KMS-11 (cell line): ENCODE measurements at regions not wholly inside any gene's neighbourhood (a gene's known extent, or its start where the extent isn't known, plus 50 kb on each side); places are given as distances from the start of the nearest gene placed in this dataset.

Experiments
- H2AFZ ChIP-seq: fragments of 200-600 bp; sonication (generic); 2 replicates; pipeline ENCODE4 v1.6.1; 2016; ENCODE audit warnings: antibody characterized with exemption, mixed run types, low read depth
- H3K27ac ChIP-seq: fragments of 200-600 bp; sonication (generic); 2 replicates; pipeline ENCODE4 v1.6.1; 2016; ENCODE audit warnings: mild to moderate bottlenecking, mixed run types
- H3K27me3 ChIP-seq: fragments of 200-600 bp; sonication (generic); 2 replicates; pipeline ENCODE4 v1.6.1; 2017; ENCODE audit warnings: mild to moderate bottlenecking, low read depth, mixed run types, moderate library complexity; ENCODE audit not compliant: insufficient read depth
- H3K36me3 ChIP-seq: fragments of 200-600 bp; sonication (generic); 2 replicates; pipeline ENCODE4 v1.6.1; 2017; ENCODE audit warnings: mild to moderate bottlenecking, mixed run types; ENCODE audit not compliant: insufficient read depth
- H3K4me1 ChIP-seq: fragments of 200-600 bp; sonication (generic); 2 replicates; pipeline ENCODE4 v1.6.1; 2016; ENCODE audit warnings: mild to moderate bottlenecking, low read depth, mixed run types; ENCODE audit not compliant: poor library complexity, severe bottlenecking
- H3K4me2 ChIP-seq: fragments of 200-600 bp; sonication (generic); 2 replicates; pipeline ENCODE4 v1.7.0; 2016; ENCODE audit warnings: mild to moderate bottlenecking, mixed run types
- H3K4me3 ChIP-seq: fragments of 200-600 bp; sonication (generic); IDR thresholded peaks from 2 replicates; pipeline ENCODE4 v1.6.1; 2017; ENCODE audit warnings: low read depth, low read length, mixed read lengths; ENCODE audit not compliant: insufficient read depth
- H3K79me2 ChIP-seq: fragments of 200-600 bp; sonication (generic); 2 replicates; pipeline ENCODE4 v1.6.1; 2016; ENCODE audit warnings: low read depth, mixed run types; ENCODE audit not compliant: insufficient read depth
- H3K9ac ChIP-seq: fragments of 200-600 bp; sonication (generic); 2 replicates; pipeline ENCODE4 v1.6.1; 2016; ENCODE audit warnings: mild to moderate bottlenecking, mixed run types
- H4K20me1 ChIP-seq: fragments of 200-600 bp; sonication (generic); 2 replicates; pipeline ENCODE4 v1.6.1; 2016; ENCODE audit warnings: mild to moderate bottlenecking, mixed run types; ENCODE audit not compliant: insufficient read depth
- CTCF ChIP-seq: fragments of 200-600 bp; sonication (generic); conservative IDR thresholded peaks from 2 replicates; pipeline ENCODE4 v1.6.1; 2017; ENCODE audit warnings: low read depth, mild to moderate bottlenecking, antibody characterized with exemption, low read length, moderate library complexity, mixed read lengths

- no peak overlapping the region for H3K4me3 ChIP-seq
- H3K4me1 ChIP-seq: no peaks in the 10 kb centered on the region
- no peak for TF ChIP-seq CTCF
Observed at GRCh38 chr7:124553502-124553901, 212.1 kb downstream of the GPR37 start.

GRCh38 chr7:124552217-124552616 is 213.4 kb downstream of the GPR37 start:
- no peak overlapping the region for H3K4me2 ChIP-seq
- no peaks in the 10 kb centered on the region for H3K79me2 ChIP-seq
- no peaks in the 10 kb centered on the region for H4K20me1 ChIP-seq
- H3K27me3 ChIP-seq: no peaks in the 10 kb centered on the region
- no peak overlapping the region for H3K9ac ChIP-seq
- no peaks in the 10 kb centered on the region for H3K4me1 ChIP-seq
- no peak overlapping the region for H3K27ac ChIP-seq
- TF ChIP-seq CTCF: no peak
- H3K36me3 ChIP-seq: no peaks in the 10 kb centered on the region
- no peak overlapping the region for H2AFZ ChIP-seq
- no peak overlapping the region for H3K4me3 ChIP-seq

More at GRCh38 chr7:124553502-124553901, 212.1 kb downstream of the GPR37 start:
- no peak overlapping the region for H3K4me2 ChIP-seq
- no peak overlapping the region for H3K27ac ChIP-seq
- no peaks in the 10 kb centered on the region for H3K27me3 ChIP-seq
- no peak overlapping the region for H2AFZ ChIP-seq
- H4K20me1 ChIP-seq: no peaks in the 10 kb centered on the region
- H3K79me2 ChIP-seq: no peaks in the 10 kb centered on the region
- no peaks in the 10 kb centered on the region for H3K36me3 ChIP-seq
- H3K9ac ChIP-seq: no peak overlapping the region

DNA sequence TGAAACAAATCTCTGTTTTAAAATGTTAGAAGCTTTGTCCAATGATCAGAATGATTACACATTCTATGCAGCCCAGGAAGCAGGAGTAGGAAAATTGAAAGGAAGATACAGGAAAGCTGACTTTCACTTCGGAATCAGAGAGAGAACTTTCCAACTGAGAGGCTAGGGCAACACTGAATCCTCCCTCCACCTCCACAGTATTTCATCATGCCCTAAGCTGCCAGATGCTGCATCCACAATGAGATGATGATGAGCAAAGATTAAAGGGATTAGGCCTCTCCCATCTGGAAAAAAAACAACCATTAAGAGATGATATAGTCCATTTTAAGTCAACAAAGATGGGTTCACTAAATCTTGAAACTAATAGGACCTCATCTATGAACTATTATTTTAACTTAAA is 215.6 kb downstream of the GPR37 start:
- Histone ChIP-seq H3K27me3 (no peaks in the 10 kb centered on the region), H3K36me3 (no peaks in the 10 kb centered on the region), H3K79me2 (no peaks in the 10 kb centered on the region), H3K4me3 (no peak overlapping the region), H2AFZ (no peak overlapping the region), H3K9ac (no peak overlapping the region), H3K4me2 (no peak overlapping the region), H3K27ac (no peak overlapping the region), H3K4me1 (no peaks in the 10 kb centered on the region), H4K20me1 (no peaks in the 10 kb centered on the region)
- no peak for TF ChIP-seq CTCF

- Histone ChIP-seq H3K79me2 (no peaks in the 10 kb centered on the region), H3K27me3 (no peaks in the 10 kb centered on the region), H3K4me1 (no peaks in the 10 kb centered on the region), H3K36me3 (no peaks in the 10 kb centered on the region), H3K9ac (no peak overlapping the region), H3K4me3 (no peak overlapping the region), H2AFZ (no peak overlapping the region), H3K4me2 (no peak overlapping the region), H3K27ac (no peak overlapping the region), H4K20me1 (no peaks in the 10 kb centered on the region)
- TF ChIP-seq CTCF: no peak
Observed at GRCh38 chr7:124542476-124542875, 223.1 kb downstream of the GPR37 start.
